HepG2 (cell line): ENCODE measurements at regions not wholly inside any gene's neighbourhood (a gene's known extent, or its start where the extent isn't known, plus 50 kb on each side); places are given as distances from the start of the nearest gene placed in this dataset.

ENCODE experiments used
- ATAC-seq: fragments of 200-7000 bp; cut with Tn5 transposase; 3 replicates; pipeline ENCODE4 v1.9.1; 2020; ENCODE audit warnings: mild to moderate bottlenecking, moderate library complexity
- BruUV-seq: library from RNA; stranded (reverse); fragments of 400-500 nt; replicated peaks from 2 replicates; lab custom pipeline; 2021; lab: Mats Ljungman, UMichigan
- CTCF ChIA-PET: fragments of 300-600 bp; formaldehyde crosslinking; extraction: SDS; loops from one replicate; lab custom pipeline; 2021; ENCODE audit warnings: low total read pairs, inconsistent platforms, low intra/inter-chr PET ratio; lab: Yijun Ruan, JAX
- POLR2A ChIA-PET: fragments of 350-600 bp; sonication (Branson Sonifier 250); formaldehyde crosslinking; loops from one replicate; lab custom pipeline; 2020; ENCODE audit warnings: antibody characterized with exemption, inconsistent platforms; lab: Yijun Ruan, JAX
- DNase-seq: peaks from one replicate; pipeline ENCODE4 v3.0.0-alpha.2; 2015; ENCODE audit warnings: low spot score
- FAIRE-seq: peaks from 3 replicates; lab custom pipeline; 2011; peaks lifted over from hg19 to GRCh38; lab: Jason Lieb, UNC
- H2AFZ ChIP-seq: one replicate; pipeline ENCODE4 v1.6.1; 2011; ENCODE audit warnings: low read length, inconsistent platforms
- H3K27ac ChIP-seq: fragments of 300-600 bp; 3 replicates; pipeline ENCODE4 v1.8.0; 2011; ENCODE audit warnings: mixed run types, mild to moderate bottlenecking, mixed read lengths, low read length, inconsistent platforms; ENCODE audit not compliant: insufficient read depth; ENCODE audit errors: extremely low read length
- H3K27me3 ChIP-seq, 2 experiments: fragments of 200-600 bp in 1 of 2; 2 replicates in 1 of 2; 3 replicates in 1 of 2; pipeline versions ENCODE4 v1.6.0 to v1.8.0; 2011; ENCODE audit warnings: low read length in 2 of 2, mild to moderate bottlenecking in 2 of 2, moderate library complexity in 2 of 2, inconsistent platforms in 1 of 2; ENCODE audit not compliant: insufficient read depth in 2 of 2, control insufficient read depth in 1 of 2
- H3K36me3 ChIP-seq, 2 experiments: fragments of 200-600 bp in 1 of 2; replicated peaks in 1 of 2; 2 replicates in 1 of 2; 3 replicates in 1 of 2; pipeline versions ENCODE4 v1.5.1 to v1.8.0; 2011; ENCODE audit warnings: low read length in 2 of 2, inconsistent platforms in 1 of 2; ENCODE audit not compliant: insufficient read depth in 2 of 2, control insufficient read depth in 1 of 2
- H3K4me1 ChIP-seq: 2 replicates; pipeline ENCODE4 v1.5.1; 2012; ENCODE audit warnings: low read length, inconsistent platforms; ENCODE audit not compliant: insufficient read depth
- H3K4me2 ChIP-seq: 2 replicates; pipeline ENCODE4 v1.6.0; 2011; ENCODE audit warnings: low read depth, low read length, inconsistent platforms
- H3K4me3 ChIP-seq, 3 experiments: fragments of 200-600 bp in 1 of 3; sonication (generic), shearing (Covaris generic) in 1 of 3; replicated peaks in 1 of 3; 2 replicates each; pipeline ENCODE4 v1.5.1; 2011 to 2016; ENCODE audit warnings: low read length in 3 of 3, inconsistent platforms in 2 of 3, low read depth in 2 of 3, mild to moderate bottlenecking in 2 of 3, control low read depth in 1 of 3, mixed read lengths in 1 of 3; ENCODE audit not compliant: insufficient read depth in 1 of 3
- H3K79me2 ChIP-seq: one replicate; pipeline ENCODE4 v1.6.1; 2011; ENCODE audit warnings: low read length, inconsistent platforms; ENCODE audit not compliant: insufficient read depth
- H3K9ac ChIP-seq: 2 replicates; pipeline ENCODE4 v1.6.0; 2011; ENCODE audit warnings: mild to moderate bottlenecking, low read depth, low read length, inconsistent platforms; ENCODE audit not compliant: insufficient read depth
- H3K9me3 ChIP-seq: 2 replicates; pipeline ENCODE4 v1.5.1; 2012; ENCODE audit warnings: mild to moderate bottlenecking, low read length
- H4K20me1 ChIP-seq: 2 replicates; pipeline ENCODE4 v1.6.0; 2011; ENCODE audit warnings: inconsistent platforms, mild to moderate bottlenecking, low read length, moderate library complexity; ENCODE audit not compliant: insufficient read depth
- CCAR2 ChIP-seq: fragments of 200-400 bp; formaldehyde crosslinking; optimal IDR thresholded peaks from 2 replicates; pipeline ENCODE3; 2018; ENCODE audit warnings: low read depth, mild to moderate bottlenecking, low read length, moderate library complexity
- TAF15 ChIP-seq: fragments of 200-400 bp; formaldehyde crosslinking; IDR thresholded peaks from one replicate; pipeline ENCODE4 v1.6.1; 2018; ENCODE audit warnings: mild to moderate bottlenecking, low read depth, low read length; ENCODE audit not compliant: poor library complexity, severe bottlenecking
- TCF7 ChIP-seq: sonication (generic); IDR thresholded peaks from 2 replicates; pipeline ENCODE4 v1.6.1; 2016; ENCODE audit warnings: antibody characterized with exemption, low read depth
- TEAD2 ChIP-seq: sonication (generic); formaldehyde crosslinking; IDR thresholded peaks from 2 replicates; pipeline ENCODE4 v1.9.0; 2021; ENCODE audit warnings: missing genetic modification reagents
- ZNF274 ChIP-seq: sonication (generic); formaldehyde crosslinking; IDR thresholded peaks from 2 replicates; pipeline ENCODE4 v1.5.1; 2020; ENCODE audit warnings: mild to moderate bottlenecking, missing genetic modification reagents
- ZNF446 ChIP-seq: sonication (generic); formaldehyde crosslinking; IDR thresholded peaks from 2 replicates; pipeline ENCODE4 v1.5.0; 2020; ENCODE audit warnings: mild to moderate bottlenecking, missing genetic modification reagents
- ZNF607 ChIP-seq: sonication (generic); formaldehyde crosslinking; IDR thresholded peaks from 2 replicates; pipeline ENCODE4 v1.5.1; 2020; ENCODE audit warnings: missing genetic modification reagents, mild to moderate bottlenecking, borderline replicate concordance
- WGBS: methylation state at CpG from one replicate; pipeline ENCODE4 v1.1.6; 2017; ENCODE audit warnings: low lambda C conversion rate; 5-methylcytosine and 5-hydroxymethylcytosine counted together
- in situ Hi-C: cut with HindIII; loops from 2 replicates; pipeline ENCODE4 v1.10.0; 2017; ENCODE audit warnings: low pct_unique_long_range_greater_than_20kb; ENCODE audit not compliant: extremely low pct_ligation_motif_present
- intact Hi-C: fragments of 100-400 bp; cut with micrococcal nuclease; formaldehyde crosslinking; loops from one replicate; pipeline ENCODE4 v1.10.0; 2022; ENCODE audit not compliant: unreplicated experiment
- TF ChIP-seq, protein P1 (sequence below): sonication (generic); formaldehyde crosslinking; IDR thresholded peaks from 2 replicates; pipeline ENCODE4 v1.4.0; 2020; ENCODE audit warnings: missing genetic modification reagents, mild to moderate bottlenecking, borderline replicate concordance
- TF ChIP-seq, protein P2 (sequence below): sonication (generic); formaldehyde crosslinking; IDR thresholded peaks from 2 replicates; pipeline ENCODE4 v1.4.0; 2020; ENCODE audit warnings: missing genetic modification reagents, borderline replicate concordance
- TF ChIP-seq, protein P3 (sequence below): sonication (generic); formaldehyde crosslinking; IDR thresholded peaks from 2 replicates; pipeline ENCODE4 v1.8.1; 2023; ENCODE audit warnings: missing genetic modification reagents, mild to moderate bottlenecking, borderline replicate concordance

DNA sequence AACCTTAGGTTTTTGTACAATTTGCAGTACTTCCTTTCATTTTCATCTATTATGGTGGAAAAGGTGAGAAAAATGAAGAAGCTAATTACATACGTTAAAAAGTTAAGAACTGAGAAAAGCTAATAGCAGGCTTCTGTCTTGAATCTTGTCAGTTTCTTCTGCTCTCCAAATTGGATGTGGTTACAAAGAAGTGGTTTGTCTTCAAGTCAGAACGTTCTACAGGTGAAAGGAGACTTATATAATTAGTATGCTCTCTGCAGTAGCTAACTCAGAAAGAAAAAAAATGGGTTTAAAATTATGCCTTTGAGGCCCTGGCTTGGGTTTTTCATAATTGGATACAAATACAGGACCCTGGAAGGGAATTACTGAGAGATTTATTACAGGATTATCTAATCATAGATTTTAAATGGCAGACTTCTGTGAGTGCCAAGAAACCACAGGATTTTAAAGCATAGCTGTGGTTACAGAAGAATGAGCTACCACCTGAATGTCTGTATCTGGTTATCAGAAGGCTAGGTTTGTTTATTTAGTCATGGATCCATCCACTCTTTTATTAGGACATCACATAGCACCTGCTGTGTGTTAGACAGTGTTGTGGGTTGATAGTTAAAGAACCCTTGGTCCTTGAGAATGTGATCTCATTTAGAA is 528.1 kb upstream of the MCTP2 start:
- no peak overlapping the region for H3K4me2 ChIP-seq
- no peaks in the 10 kb centered on the region for H3K4me1 ChIP-seq
- no peak overlapping the region for H3K9ac ChIP-seq
- in situ Hi-C loops (no loop called here), intact Hi-C loops (no loop called here)
- 40% methylated on average over 2 of the region's 2 CpGs for WGBS
- H4K20me1 ChIP-seq, result no peaks in the 10 kb centered on the region
- DNase-seq (no peak), FAIRE-seq (no peak), ATAC-seq (no peak)
- no peaks in the 10 kb centered on the region for H3K27me3 ChIP-seq
- no peaks in the 10 kb centered on the region for H3K36me3 ChIP-seq
- ChIA-PET CTCF (no interaction called here), POLR2A (no interaction called here)
- no peak overlapping the region for H3K4me3 ChIP-seq
- H3K9me3 ChIP-seq, result peaks cover 3% of the 10 kb centered on the region; the same call in 1 of the 2 replicates
- H3K79me2 ChIP-seq, result no peaks in the 10 kb centered on the region
- no TSS peak for BruUV-seq
- H2AFZ ChIP-seq, result no peak overlapping the region
- no peak overlapping the region for H3K27ac ChIP-seq
- no peak for TF ChIP-seq TAF15
- TF ChIP-seq, protein P1, sequence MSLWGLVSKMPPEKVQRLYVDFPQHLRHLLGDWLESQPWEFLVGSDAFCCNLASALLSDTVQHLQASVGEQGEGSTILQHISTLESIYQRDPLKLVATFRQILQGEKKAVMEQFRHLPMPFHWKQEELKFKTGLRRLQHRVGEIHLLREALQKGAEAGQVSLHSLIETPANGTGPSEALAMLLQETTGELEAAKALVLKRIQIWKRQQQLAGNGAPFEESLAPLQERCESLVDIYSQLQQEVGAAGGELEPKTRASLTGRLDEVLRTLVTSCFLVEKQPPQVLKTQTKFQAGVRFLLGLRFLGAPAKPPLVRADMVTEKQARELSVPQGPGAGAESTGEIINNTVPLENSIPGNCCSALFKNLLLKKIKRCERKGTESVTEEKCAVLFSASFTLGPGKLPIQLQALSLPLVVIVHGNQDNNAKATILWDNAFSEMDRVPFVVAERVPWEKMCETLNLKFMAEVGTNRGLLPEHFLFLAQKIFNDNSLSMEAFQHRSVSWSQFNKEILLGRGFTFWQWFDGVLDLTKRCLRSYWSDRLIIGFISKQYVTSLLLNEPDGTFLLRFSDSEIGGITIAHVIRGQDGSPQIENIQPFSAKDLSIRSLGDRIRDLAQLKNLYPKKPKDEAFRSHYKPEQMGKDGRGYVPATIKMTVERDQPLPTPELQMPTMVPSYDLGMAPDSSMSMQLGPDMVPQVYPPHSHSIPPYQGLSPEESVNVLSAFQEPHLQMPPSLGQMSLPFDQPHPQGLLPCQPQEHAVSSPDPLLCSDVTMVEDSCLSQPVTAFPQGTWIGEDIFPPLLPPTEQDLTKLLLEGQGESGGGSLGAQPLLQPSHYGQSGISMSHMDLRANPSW (CRISPR knock-in tag), result no peak
- no peak for TF ChIP-seq TCF7
- TF ChIP-seq ZNF274 (CRISPR knock-in tag), result no peak
- no peak for TF ChIP-seq ZNF607 (CRISPR knock-in tag)
- no peak for TF ChIP-seq TEAD2 (CRISPR knock-in tag)
- no peak for TF ChIP-seq CCAR2
- TF ChIP-seq ZNF446 (CRISPR knock-in tag), result no peak
- TF ChIP-seq, protein P2, sequence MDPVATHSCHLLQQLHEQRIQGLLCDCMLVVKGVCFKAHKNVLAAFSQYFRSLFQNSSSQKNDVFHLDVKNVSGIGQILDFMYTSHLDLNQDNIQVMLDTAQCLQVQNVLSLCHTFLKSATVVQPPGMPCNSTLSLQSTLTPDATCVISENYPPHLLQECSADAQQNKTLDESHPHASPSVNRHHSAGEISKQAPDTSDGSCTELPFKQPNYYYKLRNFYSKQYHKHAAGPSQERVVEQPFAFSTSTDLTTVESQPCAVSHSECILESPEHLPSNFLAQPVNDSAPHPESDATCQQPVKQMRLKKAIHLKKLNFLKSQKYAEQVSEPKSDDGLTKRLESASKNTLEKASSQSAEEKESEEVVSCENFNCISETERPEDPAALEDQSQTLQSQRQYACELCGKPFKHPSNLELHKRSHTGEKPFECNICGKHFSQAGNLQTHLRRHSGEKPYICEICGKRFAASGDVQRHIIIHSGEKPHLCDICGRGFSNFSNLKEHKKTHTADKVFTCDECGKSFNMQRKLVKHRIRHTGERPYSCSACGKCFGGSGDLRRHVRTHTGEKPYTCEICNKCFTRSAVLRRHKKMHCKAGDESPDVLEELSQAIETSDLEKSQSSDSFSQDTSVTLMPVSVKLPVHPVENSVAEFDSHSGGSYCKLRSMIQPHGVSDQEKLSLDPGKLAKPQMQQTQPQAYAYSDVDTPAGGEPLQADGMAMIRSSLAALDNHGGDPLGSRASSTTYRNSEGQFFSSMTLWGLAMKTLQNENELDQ, result no peak
- TF ChIP-seq, protein P3, sequence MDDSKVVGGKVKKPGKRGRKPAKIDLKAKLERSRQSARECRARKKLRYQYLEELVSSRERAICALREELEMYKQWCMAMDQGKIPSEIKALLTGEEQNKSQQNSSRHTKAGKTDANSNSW (CRISPR knock-in tag), result no peak
